ENCODE measurements at regions not wholly inside any gene's neighbourhood (a gene's known extent, or its start where the extent isn't known, plus 50 kb on each side); places are given as distances from the start of the nearest gene placed in this dataset.

GRCh38 chr4:11537846-11538245 lies 109.2 kb upstream of the HS3ST1 start (continued):
- no peak for TF ChIP-seq CBX5 (IDR thresholded peaks at IDR 0.05; ENCODE audit: low read depth, low read length)
- TF ChIP-seq GABPA (IDR thresholded peaks at IDR 0.05; ENCODE audit: borderline replicate concordance, insufficient read depth, low read length): no peak
- TF ChIP-seq SIN3A (conservative IDR thresholded peaks at IDR 0.05 in 1 of 2, IDR thresholded peaks at IDR 0.05 in 1 of 2; ENCODE audit: low read depth in 1 of 2, low read length in 2 of 2): no peak
- TF ChIP-seq RNF2 (IDR thresholded peaks at IDR 0.05; ENCODE audit: borderline replicate concordance, low read depth, low read length, missing control alignments, poor library complexity, severe bottlenecking): no peak
- no peak for TF ChIP-seq MAFK (IDR thresholded peaks at IDR 0.05; ENCODE audit: low read depth, low read length)
